PC-3 (cell line): ENCODE measurements at regions not wholly inside any gene's neighbourhood (a gene's known extent, or its start where the extent isn't known, plus 50 kb on each side); places are given as distances from the start of the nearest gene placed in this dataset.

Experiments
- CTCF ChIP-seq: fragments of 300-600 bp; sonication (generic); conservative IDR thresholded peaks from 2 replicates; pipeline ENCODE4 v1.5.1; 2017; ENCODE audit warnings: antibody characterized with exemption, low read depth, mild to moderate bottlenecking, low read length
- EZH2 ChIP-seq: fragments of 300-600 bp; sonication (generic); IDR thresholded peaks from one replicate; pipeline ENCODE4 v1.6.1; 2017; ENCODE audit warnings: antibody characterized with exemption, mild to moderate bottlenecking, low read length; ENCODE audit not compliant: unreplicated experiment
- EZH2phosphoT487 ChIP-seq: fragments of 300-600 bp; sonication (generic); IDR thresholded peaks from 2 replicates; pipeline ENCODE4 v1.6.1; 2018; ENCODE audit warnings: mild to moderate bottlenecking, antibody characterized with exemption, low read length, borderline replicate concordance

DNA sequence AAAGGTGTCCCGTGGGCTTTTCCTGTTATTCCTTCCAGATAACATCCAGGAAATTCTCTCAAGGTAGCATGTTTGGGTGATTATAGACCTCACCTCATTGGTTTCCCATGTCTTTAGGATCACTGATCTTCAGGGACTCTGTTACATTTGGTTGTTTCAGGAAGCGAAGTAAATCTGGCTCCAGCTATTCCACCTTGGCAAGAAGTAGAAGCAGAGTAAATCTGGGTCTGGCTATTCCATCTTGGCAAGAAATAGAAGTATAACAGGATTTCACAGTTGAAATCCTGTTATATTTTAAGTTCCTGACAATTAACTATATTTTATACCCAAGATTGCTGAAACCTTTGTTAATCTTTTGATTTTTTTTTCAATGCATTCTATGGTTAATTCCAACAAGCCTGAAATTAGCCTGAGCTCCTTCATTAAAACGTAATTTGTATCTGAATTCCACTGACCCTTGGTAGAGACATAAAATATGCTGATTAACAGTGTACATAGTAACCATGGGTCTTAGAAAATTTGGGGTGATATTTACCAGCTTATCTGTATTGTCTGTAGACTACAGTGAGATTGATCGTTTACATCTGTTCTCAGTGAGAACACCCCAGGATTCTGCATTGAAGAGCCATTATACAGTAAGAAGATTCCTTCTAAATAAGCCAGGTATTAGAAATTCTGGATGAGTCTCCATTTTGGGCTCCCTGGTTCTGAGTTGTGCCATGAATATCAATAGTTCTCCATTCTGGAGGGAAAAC is 267.6 kb upstream of the SLITRK6 start:
- TF ChIP-seq CTCF = no peak
- no peak for TF ChIP-seq EZH2
- no peak for TF ChIP-seq EZH2phosphoT487
